ENCODE measurements at regions not wholly inside any gene's neighbourhood (a gene's known extent, or its start where the extent isn't known, plus 50 kb on each side); places are given as distances from the start of the nearest gene placed in this dataset.

- Histone ChIP-seq H3K27ac (ENCODE audit: low read depth in 2 of 2, low read length in 1 of 2) (no peak overlapping the region), H3K9ac (no peak overlapping the region), H3K4me1 (ENCODE audit: control insufficient read depth in 1 of 2, insufficient read depth in 2 of 2, low read depth in 1 of 2, low read length in 1 of 2) (no peaks in the 10 kb centered on the region), H3K9me3 (no peaks in the 10 kb centered on the region), H3K79me2 (ENCODE audit: insufficient read depth) (no peaks in the 10 kb centered on the region), H3K4me2 (no peak overlapping the region), H3K4me3 (ENCODE audit: low read depth in 2 of 2, low read length in 1 of 2) (no peak overlapping the region), H4K20me1 (ENCODE audit: insufficient read depth) (no peaks in the 10 kb centered on the region), H2AFZ (ENCODE audit: low read depth) (no peak overlapping the region), H3F3A (replicated peaks; ENCODE audit: insufficient read depth) (no peaks in the 10 kb centered on the region), H3K36me3 (replicated peaks in 1 of 2; ENCODE audit: control insufficient read depth in 1 of 2, insufficient read depth in 2 of 2, low read length in 1 of 2) (no peaks in the 10 kb centered on the region), H3K9me2 (no peaks in the 10 kb centered on the region), H3K27me3 (ENCODE audit: insufficient read depth) (peaks cover 11% of the 10 kb centered on the region; the same call in 1 of the 2 replicates)
- CTCF ChIA-PET = interaction anchor here (1.1 kb wide), 1 partner anchor 9 kb away, joined by 3 read pairs; no protein-coding TSS in a partner anchor
- 21% methylated on average over 6 of the region's 6 CpGs for WGBS (ENCODE audit: low lambda C conversion rate)
- no peak for TF ChIP-seq SMC3 (IDR thresholded peaks at IDR 0.05; ENCODE audit: low read depth, low read length)
- no peak for TF ChIP-seq NFIC (IDR thresholded peaks at IDR 0.05; ENCODE audit: borderline replicate concordance)
- no peak for TF ChIP-seq MEF2A (IDR thresholded peaks at IDR 0.05; ENCODE audit: borderline replicate concordance, low read depth)
- TF ChIP-seq TAF1 (IDR thresholded peaks at IDR 0.05; ENCODE audit: borderline replicate concordance, low read depth, low read length) = no peak
- TF ChIP-seq SIN3A (IDR thresholded peaks at IDR 0.05; ENCODE audit: borderline replicate concordance, low read depth, low read length) = no peak
- no peak for TF ChIP-seq ELF1 (IDR thresholded peaks at IDR 0.05)
- no peak for TF ChIP-seq MXI1 (IDR thresholded peaks at IDR 0.05; ENCODE audit: low read depth, low read length)
- TF ChIP-seq FOXJ3 (CRISPR knock-in tag; IDR thresholded peaks at IDR 0.05) = no peak
- TF ChIP-seq RCOR1 (IDR thresholded peaks at IDR 0.05; ENCODE audit: low read length) = no peak
- no peak for TF ChIP-seq GABPA (IDR thresholded peaks at IDR 0.05; ENCODE audit: low read depth)
- no peak for TF ChIP-seq FOSL2 (IDR thresholded peaks at IDR 0.05; ENCODE audit: borderline replicate concordance, low read depth)
- no peak for DNase-seq
- POLR2A ChIA-PET = no interaction called here
Measured at GRCh38 chr2:236785611-236786057, 216.0 kb downstream of the ACKR3 start.

GRCh38 chr2:236786751-236787150 is 217.1 kb downstream of the ACKR3 start:
- TF ChIP-seq EP300 (IDR thresholded peaks at IDR 0.05; ENCODE audit: borderline replicate concordance in 1 of 2, low read depth in 1 of 2, low read length in 1 of 2) (no peak), ZBTB33 (IDR thresholded peaks at IDR 0.05; ENCODE audit: borderline replicate concordance, low read depth) (no peak), NFIC (IDR thresholded peaks at IDR 0.05; ENCODE audit: borderline replicate concordance) (no peak), SIN3A (IDR thresholded peaks at IDR 0.05; ENCODE audit: borderline replicate concordance, low read depth, low read length) (no peak), MEF2A (IDR thresholded peaks at IDR 0.05; ENCODE audit: borderline replicate concordance, low read depth) (no peak), USF1 (IDR thresholded peaks at IDR 0.05; ENCODE audit: borderline replicate concordance, low read depth) (no peak), RCOR1 (IDR thresholded peaks at IDR 0.05; ENCODE audit: low read length) (no peak), GABPA (IDR thresholded peaks at IDR 0.05; ENCODE audit: low read depth) (no peak), TEAD4 (IDR thresholded peaks at IDR 0.05; ENCODE audit: borderline replicate concordance, insufficient read depth) (no peak), CHD2 (IDR thresholded peaks at IDR 0.05; ENCODE audit: low read length, partially characterized antibody) (no peak), ELF1 (IDR thresholded peaks at IDR 0.05) (no peak), REST (IDR thresholded peaks at IDR 0.05; ENCODE audit: low read depth, low read length) (no peak), RFX5 (IDR thresholded peaks at IDR 0.05; ENCODE audit: low read length) (no peak), RXRA (IDR thresholded peaks at IDR 0.05; ENCODE audit: borderline replicate concordance, low read depth) (no peak), YY1 (IDR thresholded peaks at IDR 0.05; ENCODE audit: low read depth) (no peak), MXI1 (IDR thresholded peaks at IDR 0.05; ENCODE audit: low read depth, low read length) (no peak), JUND (IDR thresholded peaks at IDR 0.05) (no peak)
- POLR2A ChIA-PET = no interaction called here
- Histone ChIP-seq H3K27ac (ENCODE audit: low read depth in 2 of 2, low read length in 1 of 2) (no peak overlapping the region), H3K27me3 (ENCODE audit: insufficient read depth) (peaks cover 19% of the 10 kb centered on the region; the same call in 1 of the 2 replicates), H3K9me2 (no peaks in the 10 kb centered on the region), H3K36me3 (replicated peaks in 1 of 2; ENCODE audit: control insufficient read depth in 1 of 2, insufficient read depth in 2 of 2, low read length in 1 of 2) (no peaks in the 10 kb centered on the region), H3F3A (replicated peaks; ENCODE audit: insufficient read depth) (no peaks in the 10 kb centered on the region), H3K79me2 (ENCODE audit: insufficient read depth) (no peaks in the 10 kb centered on the region), H3K4me1 (ENCODE audit: control insufficient read depth in 1 of 2, insufficient read depth in 2 of 2, low read depth in 1 of 2, low read length in 1 of 2) (no peaks in the 10 kb centered on the region), H2AFZ (ENCODE audit: low read depth) (no peak overlapping the region), H3K4me2 (no peak overlapping the region), H4K20me1 (ENCODE audit: insufficient read depth) (no peaks in the 10 kb centered on the region), H3K4me3 (ENCODE audit: low read depth in 2 of 2, low read length in 1 of 2) (no peak overlapping the region), H3K9me3 (no peaks in the 10 kb centered on the region), H3K9ac (no peak overlapping the region)
- CTCF ChIA-PET = no interaction called here
- DNase-seq = no peak
- WGBS (ENCODE audit: low lambda C conversion rate) = 46% methylated on average over 4 of the region's 4 CpGs
